ENCODE measurements at regions not wholly inside any gene's neighbourhood (a gene's known extent, or its start where the extent isn't known, plus 50 kb on each side); places are given as distances from the start of the nearest gene placed in this dataset.

DNA sequence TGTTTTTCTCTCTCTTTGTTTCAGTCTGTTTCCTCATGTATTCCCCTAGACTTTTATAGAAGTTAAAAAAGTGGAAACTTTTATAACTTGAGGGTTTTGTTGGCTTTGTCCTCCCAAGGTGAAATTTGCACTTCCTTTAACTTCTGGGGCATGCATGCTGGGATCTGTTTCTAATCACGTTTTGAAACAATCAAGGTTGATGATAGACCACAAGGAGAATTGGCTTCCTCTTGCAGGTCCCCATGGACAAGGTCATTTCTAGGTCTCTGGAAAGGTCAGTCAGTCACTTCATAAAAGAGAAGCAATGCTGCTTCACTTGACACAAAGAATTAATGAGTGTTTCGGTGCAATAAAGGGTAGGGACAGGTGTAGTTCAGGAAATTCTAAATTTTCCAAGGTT lies 811.8 kb upstream of the CELF2 start:
- no peak for DNase-seq (ENCODE audit: low read depth in 2 of 2)

DNA sequence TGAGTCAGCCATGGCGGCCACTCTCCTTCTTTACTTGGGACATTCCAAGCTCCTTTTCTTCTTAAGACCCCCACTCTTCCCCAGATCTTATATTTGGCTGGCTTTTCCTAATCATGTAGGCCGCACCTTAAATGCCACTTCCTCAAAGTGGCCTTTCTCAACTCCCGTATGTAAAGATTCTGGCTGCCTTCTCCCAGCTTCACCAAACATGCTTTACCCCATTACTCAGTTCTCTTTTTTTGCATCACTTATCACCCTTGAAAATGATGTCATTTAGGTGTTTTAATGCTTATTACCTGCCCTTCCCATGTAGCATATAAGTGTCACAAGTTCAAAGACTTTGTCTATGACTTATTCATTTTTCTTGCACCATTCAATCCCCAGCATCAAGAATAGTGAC lies 810.1 kb upstream of the CELF2 start:
- DNase-seq (ENCODE audit: low read depth in 2 of 2): no peak

DNA sequence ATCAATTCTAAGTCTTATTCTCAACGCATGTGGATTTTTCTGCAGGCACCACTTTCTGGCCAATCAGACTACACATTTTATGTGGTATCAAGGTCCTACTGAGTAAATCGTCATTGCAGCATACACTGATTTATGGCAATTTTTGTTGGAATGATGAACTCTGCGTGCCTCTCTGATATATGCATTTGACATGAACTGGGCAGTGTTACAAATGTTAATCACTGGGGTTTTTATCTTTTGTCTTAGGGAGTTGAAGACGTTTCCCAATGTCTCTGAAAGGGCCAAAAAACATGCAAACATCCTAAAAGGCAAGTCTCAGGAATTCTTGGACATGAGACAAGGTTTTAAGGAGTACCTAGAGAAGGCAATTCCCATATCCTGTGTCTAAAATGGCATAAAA lies 809.5 kb upstream of the CELF2 start:
- no peak for DNase-seq (ENCODE audit: low read depth in 2 of 2)

DNA sequence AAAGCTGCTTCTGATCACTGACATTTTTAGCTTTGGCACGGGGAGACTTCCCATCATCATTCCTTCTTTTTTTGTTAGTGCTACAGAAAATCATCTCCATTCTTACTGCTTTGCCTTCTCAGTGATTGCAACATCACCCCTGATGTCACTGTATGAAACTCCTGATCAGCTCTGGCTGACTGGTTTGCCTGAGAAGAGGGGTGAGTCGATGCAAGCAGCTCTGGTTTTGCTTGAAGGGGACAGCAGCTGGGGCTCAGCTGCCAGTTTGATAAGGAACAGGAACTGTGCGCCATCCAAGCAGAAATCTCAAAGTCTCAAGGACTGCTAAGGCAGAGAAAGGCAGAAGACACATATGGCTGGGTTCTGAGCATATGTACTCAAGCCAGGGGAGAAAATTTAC lies 808.5 kb upstream of the CELF2 start:
- DNase-seq (ENCODE audit: low read depth in 2 of 2): no peak

DNA sequence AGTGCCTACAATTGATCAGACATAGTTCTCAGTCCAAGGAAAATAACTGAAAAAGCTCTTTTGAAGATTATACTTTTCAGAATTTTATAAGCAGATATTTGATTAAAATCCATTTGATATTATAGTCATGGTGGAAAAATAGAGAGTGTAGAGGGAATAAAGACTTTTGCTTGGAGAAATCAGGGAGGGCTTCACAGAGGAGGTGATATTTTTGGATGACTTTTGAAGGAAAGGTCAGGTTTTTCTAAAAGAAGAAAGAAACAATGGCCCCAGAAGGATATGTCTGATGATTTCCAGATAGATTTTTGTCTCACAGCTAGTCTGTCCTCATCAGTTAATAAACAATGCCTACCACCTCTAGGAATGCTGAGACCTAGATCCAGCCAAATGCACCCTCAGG lies 806.3 kb upstream of the CELF2 start:
- no peak for DNase-seq (ENCODE audit: low read depth in 2 of 2)

DNA sequence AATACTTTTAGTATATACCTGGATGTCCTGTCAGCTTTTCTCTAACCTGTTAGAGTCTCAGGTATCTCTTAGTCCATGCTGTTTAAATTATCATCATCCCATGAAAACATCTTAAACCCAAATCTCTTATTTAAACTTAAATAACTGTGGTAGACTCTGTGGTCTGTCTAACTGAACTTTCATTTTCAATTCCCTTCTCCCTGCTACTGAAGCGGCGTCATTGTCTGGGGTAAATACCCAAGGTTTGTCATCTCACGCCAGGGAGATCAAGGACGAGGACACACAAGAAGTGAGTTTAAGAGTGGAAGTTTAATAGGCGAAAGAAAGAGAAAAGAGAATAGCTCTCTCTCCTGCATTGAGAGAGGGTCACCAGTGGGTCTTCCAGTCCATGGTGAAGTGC lies 804.4 kb upstream of the CELF2 start:
- no peak for DNase-seq (ENCODE audit: low read depth in 2 of 2)

- no peak for DNase-seq (ENCODE audit: low read depth in 2 of 2)
Measured at GRCh38 chr10:10222304-10222841, 795.3 kb upstream of the CELF2 start.

GRCh38 chr10:10223131-10223530 lies 794.5 kb upstream of the CELF2 start:
- DNase-seq (ENCODE audit: low read depth in 2 of 2): no peak

GRCh38 chr10:10225136-10225676 lies 792.5 kb upstream of the CELF2 start:
- no peak for DNase-seq (ENCODE audit: low read depth in 2 of 2)

DNA sequence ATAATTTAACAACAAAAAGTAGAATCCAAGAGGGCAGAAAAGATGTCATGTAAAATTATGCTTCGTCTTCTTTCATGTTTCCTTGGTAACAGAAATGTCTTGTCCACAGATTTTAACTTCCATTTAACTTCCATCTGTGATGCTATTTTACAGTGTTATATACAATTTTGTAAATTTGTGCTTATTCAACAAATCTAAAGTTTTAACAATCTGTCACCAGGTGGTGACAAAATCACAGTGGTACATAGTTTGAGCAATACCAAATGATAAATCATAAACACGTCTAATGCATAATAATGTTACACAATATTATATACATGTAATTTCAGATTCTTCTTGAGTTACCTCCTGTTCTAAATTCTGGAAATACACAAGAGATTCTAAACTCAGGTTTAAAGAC lies 784.4 kb upstream of the CELF2 start:
- DNase-seq (ENCODE audit: low read depth in 2 of 2): no peak

- no peak for DNase-seq (ENCODE audit: low read depth in 2 of 2)
Measured at GRCh38 chr10:10235003-10235402, 782.7 kb upstream of the CELF2 start.

- no peak for DNase-seq (ENCODE audit: low read depth in 2 of 2)
Measured at GRCh38 chr10:10247585-10247984, 770.1 kb upstream of the CELF2 start.

GRCh38 chr10:10256860-10257259 lies 760.8 kb upstream of the CELF2 start:
- no peak for DNase-seq (ENCODE audit: low read depth in 2 of 2)

- DNase-seq (ENCODE audit: low read depth in 2 of 2): no peak
Measured at GRCh38 chr10:10259013-10259412, 758.7 kb upstream of the CELF2 start.

- DNase-seq (ENCODE audit: low read depth in 2 of 2): no peak
Measured at GRCh38 chr10:10270126-10271050, 747.3 kb upstream of the CELF2 start.

DNA sequence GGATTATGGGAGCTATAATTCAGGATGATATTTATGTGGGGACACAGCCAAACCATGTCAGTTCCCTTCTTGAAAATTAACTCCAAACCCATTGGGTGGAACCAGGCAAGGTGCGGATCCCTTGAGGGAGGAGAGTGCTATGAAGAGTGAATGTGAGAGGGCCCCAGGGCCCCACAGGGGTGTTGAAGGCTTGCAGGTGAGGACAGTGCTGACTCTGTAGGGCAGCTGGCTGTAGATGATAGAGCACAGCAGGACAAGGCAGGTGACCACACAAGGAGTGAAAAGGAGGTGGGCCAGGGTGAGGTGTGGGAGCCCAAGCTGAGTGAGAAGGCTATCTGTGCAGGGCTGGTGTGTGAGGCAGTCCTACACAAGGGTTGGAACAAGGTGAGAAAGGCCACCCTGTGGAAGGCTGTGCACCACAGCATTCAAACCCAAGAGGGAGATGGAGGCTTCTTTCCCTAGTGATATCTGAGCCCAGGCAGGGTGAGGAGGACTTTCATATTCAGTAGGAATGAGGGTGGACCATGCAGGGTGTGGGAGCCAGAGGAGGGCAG lies 746.0 kb upstream of the CELF2 start:
- no peak for DNase-seq (ENCODE audit: low read depth in 2 of 2)

- no peak for DNase-seq (ENCODE audit: low read depth in 2 of 2)
Measured at GRCh38 chr10:10273661-10274060, 744.0 kb upstream of the CELF2 start.

DNA sequence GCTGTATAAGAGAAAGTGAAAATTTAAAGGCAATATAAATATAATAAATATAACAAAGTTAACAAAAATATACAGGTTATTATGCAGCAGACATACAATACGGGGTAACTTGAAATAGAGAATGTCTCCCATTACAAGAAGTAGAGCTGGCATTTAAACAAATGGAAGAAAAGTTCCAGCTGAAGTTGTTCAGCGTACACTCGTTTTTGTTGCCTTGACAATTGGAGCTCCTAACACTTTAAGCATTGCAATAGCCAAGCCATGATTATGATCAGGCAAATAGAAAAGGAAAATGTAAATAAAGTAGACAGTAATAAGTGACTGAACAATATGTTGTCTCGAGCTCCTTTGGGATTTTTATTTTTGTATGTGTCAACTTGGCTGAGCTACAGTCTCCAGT lies 737.8 kb upstream of the CELF2 start:
- no peak for DNase-seq (ENCODE audit: low read depth in 2 of 2)

GRCh38 chr10:10292501-10292900 lies 725.2 kb upstream of the CELF2 start:
- DNase-seq (ENCODE audit: low read depth in 2 of 2): no peak

DNA sequence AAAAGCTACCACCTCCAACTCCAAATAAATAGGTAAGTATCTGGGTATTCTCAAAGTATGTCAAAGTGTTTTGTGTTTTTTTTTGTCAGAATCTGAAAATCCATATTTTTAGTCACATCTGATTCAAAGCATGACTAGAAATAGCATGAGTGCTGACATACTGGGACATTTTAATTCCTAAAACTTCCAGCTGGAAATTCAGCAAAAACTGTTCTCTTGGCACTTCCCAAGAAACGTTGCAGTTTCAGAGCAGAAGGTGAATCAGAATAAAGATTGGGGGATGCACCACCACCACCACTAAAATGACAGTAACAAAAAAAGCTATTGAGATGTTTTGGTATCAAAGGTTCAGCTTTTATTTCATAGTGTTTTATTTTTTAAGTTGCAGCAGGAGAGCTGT lies 724.6 kb upstream of the CELF2 start:
- no peak for DNase-seq (ENCODE audit: low read depth in 2 of 2)

DNA sequence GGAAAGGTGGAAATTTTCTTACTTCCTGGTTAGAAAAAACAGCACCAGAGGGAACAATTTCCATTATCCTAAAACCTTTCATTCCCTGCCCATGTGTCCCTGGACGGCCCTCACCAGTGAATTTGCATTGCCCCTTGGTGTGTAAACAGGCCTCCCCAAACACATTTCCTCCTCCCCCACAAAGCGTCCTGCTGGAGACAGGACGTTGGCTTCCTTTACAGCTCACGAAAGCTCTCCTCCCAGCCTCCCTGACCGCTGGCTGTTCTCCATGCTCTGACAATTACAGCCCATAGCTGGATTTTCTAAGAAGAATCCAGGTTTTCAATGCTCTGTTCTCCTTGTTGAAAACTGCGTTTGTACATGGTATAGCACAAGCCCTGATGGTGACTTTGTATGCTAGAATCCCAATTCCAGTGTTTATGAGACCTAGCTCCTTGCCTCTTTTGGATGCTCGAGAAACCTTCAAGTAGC lies 724.2 kb upstream of the CELF2 start:
- no peak for DNase-seq (ENCODE audit: low read depth in 2 of 2)

DNA sequence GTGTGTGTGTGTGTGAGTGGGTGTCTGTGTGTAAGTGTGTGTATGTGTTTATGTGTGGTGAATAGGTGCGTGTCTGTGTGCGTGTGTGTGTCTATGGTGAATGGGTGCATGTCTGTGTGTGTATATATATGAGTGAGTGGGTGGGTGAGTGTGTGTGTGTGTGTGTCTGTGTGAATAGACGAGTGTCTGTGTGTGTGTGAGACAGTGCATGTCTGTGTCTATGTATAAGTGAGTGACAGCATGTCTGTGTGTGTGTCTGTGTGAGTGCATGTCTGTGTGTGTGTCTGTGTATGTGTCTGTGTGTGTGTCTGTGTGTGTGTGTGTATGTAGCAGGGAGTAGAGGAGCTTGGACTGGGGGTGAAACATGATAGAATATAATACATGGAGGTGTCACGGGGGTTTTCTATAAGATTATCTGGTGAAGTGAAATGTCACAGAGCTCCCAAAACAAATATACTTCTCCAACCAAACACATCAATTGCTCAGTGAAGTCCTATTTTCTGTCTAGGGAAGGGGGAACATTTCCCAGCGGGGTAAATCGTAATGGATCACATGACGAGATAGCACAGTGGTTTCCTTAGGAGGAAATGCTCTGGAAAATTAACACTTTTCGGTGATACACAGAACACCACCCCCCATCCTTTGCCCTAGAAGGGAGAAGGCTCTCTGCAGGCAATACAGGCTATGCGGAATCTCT lies 723.3 kb upstream of the CELF2 start:
- no peak for DNase-seq (ENCODE audit: low read depth in 2 of 2)
